ENCODE measurements at regions not wholly inside any gene's neighbourhood (a gene's known extent, or its start where the extent isn't known, plus 50 kb on each side); places are given as distances from the start of the nearest gene placed in this dataset.

GRCh38 chr6:18053555-18054445, 66.4 kb upstream of the KIF13A start:
- Histone ChIP-seq H3K4me1 (ENCODE audit: insufficient read depth, low read length) (no peaks in the 10 kb centered on the region), H2BK12ac (ENCODE audit: insufficient read length, low read depth, low read length) (no peak overlapping the region), H3K27ac (ENCODE audit: insufficient read length, low read depth, low read length) (no peak overlapping the region), H3K79me1 (ENCODE audit: insufficient read depth, low read depth, low read length, poor library complexity, severe bottlenecking) (no peaks in the 10 kb centered on the region), H3T11ph (ENCODE audit: low read length) (no peak overlapping the region), H2AK5ac (ENCODE audit: insufficient read length, low read length) (no peak overlapping the region), H3K9ac (ENCODE audit: extremely low read depth, insufficient read length, low read length) (no peak overlapping the region), H3K23me2 (ENCODE audit: insufficient read length, low read depth, low read length, poor library complexity, severe bottlenecking) (no peaks in the 10 kb centered on the region), H3K79me2 (ENCODE audit: insufficient read depth, low read length) (no peaks in the 10 kb centered on the region), H4K5ac (ENCODE audit: insufficient read length, low read depth, low read length) (no peak overlapping the region), H3K14ac (ENCODE audit: insufficient read depth, low read length) (no peak overlapping the region), H3K4me2 (ENCODE audit: insufficient read depth, insufficient read length, low read length) (no peak overlapping the region), H2AFZ (ENCODE audit: low read length) (no peak overlapping the region), H2BK120ac (ENCODE audit: low read depth, low read length, poor library complexity, severe bottlenecking) (no peak overlapping the region), H3K23ac (ENCODE audit: insufficient read length, low read depth, low read length) (no peak overlapping the region), H3K27me3 (ENCODE audit: insufficient read depth, low read length) (no peaks in the 10 kb centered on the region), H4K8ac (replicated peaks; ENCODE audit: insufficient read length, low read depth, low read length) (no peak overlapping the region), H2BK15ac (ENCODE audit: low read depth, low read length) (no peak overlapping the region), H2BK20ac (ENCODE audit: low read depth, low read length, poor library complexity, severe bottlenecking) (no peak overlapping the region), H4K91ac (ENCODE audit: insufficient read length, low read depth, low read length) (no peak overlapping the region), H3K4ac (ENCODE audit: low read depth, low read length) (no peak overlapping the region), H2BK5ac (ENCODE audit: insufficient read length, low read length) (no peak overlapping the region), H3K9me3 (ENCODE audit: control insufficient read depth, low read depth, low read length) (no peaks in the 10 kb centered on the region), H4K20me1 (ENCODE audit: control insufficient read depth, insufficient read depth, insufficient read length) (no peaks in the 10 kb centered on the region), H3K56ac (ENCODE audit: insufficient read length, low read depth, low read length) (no peak overlapping the region), H3K18ac (ENCODE audit: insufficient read length, low read depth, low read length) (no peak overlapping the region)
- no CpG with 5 or more reads among the region's 6 CpGs for WGBS (ENCODE audit: extremely low coverage, insufficient read length, low lambda C conversion rate)
- no peaks in the 10 kb centered on the region for H3K27me3 Mint-ChIP-seq (ENCODE audit: low read depth)
- no peak for DNase-seq
- H3K4me3 Mint-ChIP-seq = no peak overlapping the region
- peaks cover 0 to 2% of the 10 kb centered on the region in 2 experiments; a peak in 1 of 5 replicates for H3K9me3 Mint-ChIP-seq
- no peak overlapping the region for H3K27ac Mint-ChIP-seq
- H3K4me1 Mint-ChIP-seq = peaks cover 2 to 6% of the 10 kb centered on the region in 2 experiments; a peak in 3 of 4 replicates
- peaks cover 0 to 4% (median 0%) of the 10 kb centered on the region in 3 experiments; a peak in 1 of 7 replicates for H3K36me3 Mint-ChIP-seq (ENCODE audit: insufficient read depth in 1 of 3, low read depth in 3 of 3)
- TF ChIP-seq CTCF (conservative IDR thresholded peaks at IDR 0.05) = no peak
